Smooth muscle cell (in vitro differentiated cells): ENCODE measurements at regions not wholly inside any gene's neighbourhood (a gene's known extent, or its start where the extent isn't known, plus 50 kb on each side); places are given as distances from the start of the nearest gene placed in this dataset.

Experiments used
- DNase-seq: peaks from one replicate; lab custom pipeline; 2025; ENCODE audit not compliant: unreplicated experiment; lab: John Stamatoyannopoulos, UW
- H2AFZ ChIP-seq: fragments of 200-600 bp; sonication (generic); 2 replicates; pipeline ENCODE4 v1.6.0; 2016; ENCODE audit warnings: antibody characterized with exemption, low read depth, mild to moderate bottlenecking
- H3F3A ChIP-seq: fragments of 200-600 bp; sonication (generic); 2 replicates; pipeline ENCODE4 v1.6.0; 2017; ENCODE audit warnings: antibody characterized with exemption, low read depth
- H3K27ac ChIP-seq: fragments of 200-600 bp; sonication (generic); 2 replicates; pipeline ENCODE4 v1.5.1; 2016; ENCODE audit warnings: low read depth, mild to moderate bottlenecking
- H3K27me3 ChIP-seq: fragments of 200-600 bp; sonication (generic); 2 replicates; pipeline ENCODE4 v1.6.1; 2016; ENCODE audit warnings: low read depth, mild to moderate bottlenecking
- H3K36me3 ChIP-seq: fragments of 200-600 bp; sonication (generic); 2 replicates; pipeline ENCODE4 v1.5.1; 2016; ENCODE audit warnings: low read depth
- H3K4me1 ChIP-seq: fragments of 200-600 bp; sonication (generic); 2 replicates; pipeline ENCODE4 v1.5.1; 2016; ENCODE audit warnings: low read depth
- H3K4me2 ChIP-seq: fragments of 200-600 bp; sonication (generic); 2 replicates; pipeline ENCODE4 v1.6.0; 2016; ENCODE audit warnings: mild to moderate bottlenecking
- H3K4me3 ChIP-seq: fragments of 200-600 bp; sonication (generic); 2 replicates; pipeline ENCODE4 v1.5.1; 2016; ENCODE audit warnings: mild to moderate bottlenecking
- H3K79me2 ChIP-seq: fragments of 200-600 bp; sonication (generic); 2 replicates; pipeline ENCODE4 v1.6.0; 2016; ENCODE audit warnings: low read depth, mild to moderate bottlenecking
- H3K9ac ChIP-seq: fragments of 200-600 bp; sonication (generic); 2 replicates; pipeline ENCODE4 v1.6.0; 2016; ENCODE audit warnings: low read depth
- H3K9me3 ChIP-seq: fragments of 200-600 bp; sonication (generic); replicated peaks from 2 replicates; pipeline ENCODE4 v1.5.1; 2016; ENCODE audit warnings: low read depth
- H4K20me1 ChIP-seq: fragments of 200-600 bp; sonication (generic); 2 replicates; pipeline ENCODE4 v1.6.0; 2016; ENCODE audit warnings: low read depth
- CTCF ChIP-seq: fragments of 200-600 bp; sonication (generic); IDR thresholded peaks from 2 replicates; pipeline ENCODE4 v1.5.1; 2017; ENCODE audit warnings: borderline replicate concordance, mild to moderate bottlenecking, antibody characterized with exemption; ENCODE audit not compliant: insufficient read depth, poor library complexity, severe bottlenecking
- WGBS: methylation state at CpG from one replicate; pipeline ENCODE4 v1.1.7; 2016; ENCODE audit warnings: low lambda C conversion rate; 5-methylcytosine and 5-hydroxymethylcytosine counted together

GRCh38 chr9:129387822-129388221 lies 209.8 kb upstream of the IER5L start:
- H3K27me3 ChIP-seq, result no peaks in the 10 kb centered on the region
- no peak overlapping the region for H3K4me2 ChIP-seq
- H3K9me3 ChIP-seq, result no peaks in the 10 kb centered on the region
- no peak for TF ChIP-seq CTCF
- H3F3A ChIP-seq, result peaks cover 5% of the 10 kb centered on the region
- WGBS, result 70% methylated on average over 3 of the region's 3 CpGs
- H3K4me1 ChIP-seq, result peaks cover 11% of the 10 kb centered on the region
- H2AFZ ChIP-seq, result no peak overlapping the region
- H3K27ac ChIP-seq, result no peak overlapping the region
- H3K79me2 ChIP-seq, result no peaks in the 10 kb centered on the region
- no peak for DNase-seq
- H3K36me3 ChIP-seq, result no peaks in the 10 kb centered on the region
- H3K4me3 ChIP-seq, result no peak overlapping the region
- no peaks in the 10 kb centered on the region for H4K20me1 ChIP-seq
- no peak overlapping the region for H3K9ac ChIP-seq

- 74% methylated on average over 6 of the region's 6 CpGs for WGBS
- Histone ChIP-seq H2AFZ (no peak overlapping the region), H3K9me3 (no peaks in the 10 kb centered on the region), H3K27me3 (no peaks in the 10 kb centered on the region), H3K4me1 (peaks cover 16% of the 10 kb centered on the region), H3K36me3 (no peaks in the 10 kb centered on the region), H3K27ac (no peak overlapping the region), H4K20me1 (no peaks in the 10 kb centered on the region), H3K4me3 (no peak overlapping the region), H3F3A (peaks cover 10% of the 10 kb centered on the region), H3K9ac (no peak overlapping the region), H3K4me2 (no peak overlapping the region), H3K79me2 (no peaks in the 10 kb centered on the region)
- no peak for TF ChIP-seq CTCF
- no peak for DNase-seq
Observed at GRCh38 chr9:129386812-129387177, 208.7 kb upstream of the IER5L start.

GRCh38 chr9:129385211-129385934 lies 207.3 kb upstream of the IER5L start:
- Histone ChIP-seq H3K9ac (no peak overlapping the region), H3K9me3 (no peaks in the 10 kb centered on the region), H3K36me3 (no peaks in the 10 kb centered on the region), H3K4me2 (no peak overlapping the region), H3K4me3 (no peak overlapping the region), H3K27me3 (no peaks in the 10 kb centered on the region), H3K27ac (no peak overlapping the region), H2AFZ (no peak overlapping the region), H4K20me1 (no peaks in the 10 kb centered on the region), H3K4me1 (peaks cover 16% of the 10 kb centered on the region), H3F3A (peaks cover 10% of the 10 kb centered on the region), H3K79me2 (no peaks in the 10 kb centered on the region)
- TF ChIP-seq CTCF, result no peak
- WGBS, result 95% methylated on average over 11 of the region's 11 CpGs
- no peak for DNase-seq

- 97% methylated on average over 11 of the region's 11 CpGs for WGBS
- no peak overlapping the region for H2AFZ ChIP-seq
- H3K36me3 ChIP-seq, result no peaks in the 10 kb centered on the region
- H3K9me3 ChIP-seq, result no peaks in the 10 kb centered on the region
- H4K20me1 ChIP-seq, result no peaks in the 10 kb centered on the region
- no peak for TF ChIP-seq CTCF
- peaks cover 16% of the 10 kb centered on the region for H3K4me1 ChIP-seq
- peaks cover 10% of the 10 kb centered on the region for H3F3A ChIP-seq
- H3K9ac ChIP-seq, result no peak overlapping the region
- H3K4me2 ChIP-seq, result no peak overlapping the region
- no peak overlapping the region for H3K4me3 ChIP-seq
- no peak for DNase-seq
- no peak overlapping the region for H3K27ac ChIP-seq
- H3K79me2 ChIP-seq, result no peaks in the 10 kb centered on the region
- no peaks in the 10 kb centered on the region for H3K27me3 ChIP-seq
Observed at GRCh38 chr9:129384491-129385210, 206.6 kb upstream of the IER5L start.
